ENCODE measurements at regions not wholly inside any gene's neighbourhood (a gene's known extent, or its start where the extent isn't known, plus 50 kb on each side); places are given as distances from the start of the nearest gene placed in this dataset.
A peak's percentile ranks its signal among the peaks of the same experiment; 100 is the strongest.

- in situ Hi-C loops (cut with MboI), result no loop called here
- Histone ChIP-seq H2AFZ (ENCODE audit: low read depth, low read length) (no peak overlapping the region), H3K4me2 (ENCODE audit: insufficient read depth, low read length) (no peak overlapping the region), H3K4me3 (no peak overlapping the region), H4K20me1 (replicated peaks; ENCODE audit: control insufficient read depth, insufficient read depth, low read length) (no peaks in the 10 kb centered on the region), H3K9ac (ENCODE audit: insufficient read depth in 1 of 2, low read depth in 2 of 2, low read length in 2 of 2) (no peak overlapping the region), H3K36me3 (ENCODE audit: control insufficient read depth, insufficient read depth, low read length) (no peaks in the 10 kb centered on the region), H3K79me2 (ENCODE audit: control insufficient read depth, insufficient read depth, low read length) (no peaks in the 10 kb centered on the region), H3K9me3 (replicated peaks; ENCODE audit: control insufficient read depth, insufficient read depth, low read depth, low read length) (no peaks in the 10 kb centered on the region; the same call in 1 of the 2 replicates), H3K9me1 (ENCODE audit: control insufficient read depth, insufficient read depth, low read length) (no peaks in the 10 kb centered on the region), H3K4me1 (replicated peaks in 1 of 2; ENCODE audit: control insufficient read depth in 2 of 2, insufficient read depth in 2 of 2, low read length in 2 of 2) (no peaks in the 10 kb centered on the region), H3K27ac (ENCODE audit: extremely low read depth, low read depth, low read length) (no peak overlapping the region), H3K27me3 (ENCODE audit: control insufficient read depth in 2 of 2, insufficient read depth in 2 of 2, low read length in 2 of 2) (no peaks in the 10 kb centered on the region)
- ChIA-PET POLR2A (no interaction called here), CTCF (ENCODE audit: low intra/inter-chr PET ratio) (no interaction called here)
- no peak for TF ChIP-seq ARID3A (IDR thresholded peaks at IDR 0.05; ENCODE audit: borderline replicate concordance, low read depth, low read length)
- no peak for TF ChIP-seq RB1 (IDR thresholded peaks at IDR 0.05; ENCODE audit: low read depth)
- TF ChIP-seq MAFG (tag; conservative IDR thresholded peaks at IDR 0.05), result peak; percentile 69
- peak; percentile 76 for TF ChIP-seq MAFK (IDR thresholded peaks at IDR 0.05; ENCODE audit: low read length)
- TF ChIP-seq NR0B1 (IDR thresholded peaks at IDR 0.05; ENCODE audit: partially characterized antibody), result no peak
- peak; percentile 80 for TF ChIP-seq MAFF (IDR thresholded peaks at IDR 0.05; ENCODE audit: low read length)
- no peak for TF ChIP-seq CREM (IDR thresholded peaks at IDR 0.05; ENCODE audit: low read depth)
- TF ChIP-seq SIRT6 (IDR thresholded peaks at IDR 0.05; ENCODE audit: low read depth, low read length), result no peak
- peak; percentile 86 for TF ChIP-seq ZNF316 (IDR thresholded peaks at IDR 0.05)
- TF ChIP-seq U2AF1 (optimal IDR thresholded peaks at IDR 0.05; ENCODE audit: low read depth, low read length), result no peak
- TF ChIP-seq C11orf30 (IDR thresholded peaks at IDR 0.05; ENCODE audit: low read depth), result peak; percentile 69; the same call in 1 of the 2 replicates
- intact Hi-C loops (cut with micrococcal nuclease), result no loop called here
- no peak for DNase-seq (ENCODE audit: extremely low read depth in 1 of 4, low spot score in 3 of 4)
- no peak for FAIRE-seq
- ATAC-seq, result no peak
- 0% methylated on average over 1 of the region's 1 CpG for WGBS (ENCODE audit: insufficient coverage, low coverage, missing lambda C conversion rate)
- no TSS peak for BruUV-seq (replicated peaks)
Observed at GRCh38 chr1:78814176-78814575, 164.5 kb downstream of the IFI44 start.
